ENCODE measurements at regions not wholly inside any gene's neighbourhood (a gene's known extent, or its start where the extent isn't known, plus 50 kb on each side); places are given as distances from the start of the nearest gene placed in this dataset.

DNA sequence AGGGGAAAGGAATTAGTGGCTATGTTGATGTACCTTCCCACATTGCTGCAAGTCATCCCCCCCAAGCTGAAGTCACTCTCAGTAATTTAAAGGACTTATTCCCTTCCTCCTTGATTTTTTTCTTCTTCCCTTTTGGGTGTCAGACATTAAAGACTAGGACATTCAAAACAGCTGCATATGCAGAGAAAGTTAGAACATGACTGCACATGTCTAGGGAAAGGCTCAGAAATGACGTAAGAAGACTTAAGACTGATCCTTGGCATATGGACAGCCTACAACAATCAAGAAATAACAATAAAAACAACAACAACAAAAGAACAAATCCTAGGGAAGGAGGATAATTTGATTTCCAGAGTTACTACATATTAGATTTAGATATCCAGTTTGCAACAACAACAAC lies 997.5 kb downstream of the TLE4 start:
- no peak for DNase-seq

DNA sequence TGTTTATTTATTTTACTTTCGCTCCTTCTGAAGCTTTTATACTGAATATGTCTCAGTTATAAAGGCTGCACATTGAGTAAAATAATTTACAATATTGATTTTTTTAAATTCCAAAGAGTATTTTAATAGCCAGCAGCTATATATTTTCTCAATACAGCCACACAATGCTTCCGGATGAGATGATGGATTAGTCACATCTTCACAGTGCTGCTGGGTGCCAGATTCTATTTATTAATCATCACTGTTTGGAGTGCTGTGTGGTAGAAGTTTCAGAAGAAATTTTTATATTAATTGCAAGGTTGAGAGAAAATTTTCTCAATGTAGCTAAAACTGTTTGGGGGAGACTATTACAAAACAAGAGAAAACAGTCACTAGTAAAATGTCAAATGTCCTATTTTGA lies 989.8 kb downstream of the TLE4 start:
- DNase-seq, result no peak

- DNase-seq, result no peak
Measured at GRCh38 chr9:80560976-80561375, 989.2 kb downstream of the TLE4 start.

DNA sequence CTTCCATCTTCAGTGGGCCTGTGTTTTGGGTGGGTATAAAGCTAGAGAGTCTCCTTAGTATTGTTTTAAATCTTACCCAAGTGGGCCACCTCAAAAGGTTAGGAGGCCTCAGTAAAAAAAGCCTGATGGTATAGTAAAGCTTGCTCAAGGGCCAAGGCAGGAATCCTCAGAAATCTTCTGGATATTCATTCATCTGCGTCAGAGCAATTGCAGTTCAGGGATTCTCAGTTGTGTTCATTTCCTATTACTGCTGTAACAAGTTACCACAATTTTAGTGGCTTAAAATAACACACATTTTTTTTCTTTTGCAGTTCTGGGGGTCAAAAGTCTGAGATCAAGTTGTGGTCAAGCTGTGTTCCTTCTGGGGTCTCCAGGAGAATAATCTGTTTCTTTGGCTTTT lies 985.5 kb downstream of the TLE4 start:
- no peak for DNase-seq

GRCh38 chr9:80556631-80557030 lies 984.9 kb downstream of the TLE4 start:
- no peak for DNase-seq

- no peak for DNase-seq
Measured at GRCh38 chr9:80555782-80556325, 984.1 kb downstream of the TLE4 start.

DNA sequence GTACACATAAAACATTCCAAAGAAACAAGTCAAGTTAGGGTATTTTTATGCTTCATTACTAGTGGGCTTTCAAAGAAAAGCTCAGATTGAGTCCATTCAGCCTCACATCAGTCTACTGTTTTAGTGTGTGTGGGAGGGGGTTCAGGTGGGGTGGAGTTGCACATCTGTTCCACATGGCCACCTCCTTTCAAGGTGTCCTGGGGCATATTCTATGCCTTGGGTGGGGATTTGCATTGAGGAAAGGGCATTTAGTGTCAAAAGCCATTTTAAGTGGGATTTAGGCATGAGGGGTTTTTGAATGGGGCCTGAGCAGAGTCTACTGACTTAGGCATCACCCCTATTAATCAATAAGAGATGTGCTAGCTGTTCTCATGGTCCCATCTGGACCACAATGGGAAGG lies 983.1 kb downstream of the TLE4 start:
- no peak for DNase-seq

GRCh38 chr9:80554301-80554700 lies 982.5 kb downstream of the TLE4 start:
- DNase-seq, result no peak

GRCh38 chr9:80552931-80553330 lies 981.2 kb downstream of the TLE4 start:
- DNase-seq, result no peak

- no peak for DNase-seq
Measured at GRCh38 chr9:80550181-80550580, 978.4 kb downstream of the TLE4 start.

GRCh38 chr9:80547613-80548012 lies 975.8 kb downstream of the TLE4 start:
- DNase-seq, result no peak

GRCh38 chr9:80540387-80540786 lies 968.6 kb downstream of the TLE4 start:
- DNase-seq, result no peak

GRCh38 chr9:80538976-80539375 lies 967.2 kb downstream of the TLE4 start:
- no peak for DNase-seq

GRCh38 chr9:80522465-80522864 lies 950.7 kb downstream of the TLE4 start:
- DNase-seq, result no peak

- no peak for DNase-seq
Measured at GRCh38 chr9:80521151-80521550, 949.4 kb downstream of the TLE4 start.

GRCh38 chr9:80520231-80520630 lies 948.5 kb downstream of the TLE4 start:
- DNase-seq, result no peak

GRCh38 chr9:80518441-80518840 lies 946.7 kb downstream of the TLE4 start:
- no peak for DNase-seq

DNA sequence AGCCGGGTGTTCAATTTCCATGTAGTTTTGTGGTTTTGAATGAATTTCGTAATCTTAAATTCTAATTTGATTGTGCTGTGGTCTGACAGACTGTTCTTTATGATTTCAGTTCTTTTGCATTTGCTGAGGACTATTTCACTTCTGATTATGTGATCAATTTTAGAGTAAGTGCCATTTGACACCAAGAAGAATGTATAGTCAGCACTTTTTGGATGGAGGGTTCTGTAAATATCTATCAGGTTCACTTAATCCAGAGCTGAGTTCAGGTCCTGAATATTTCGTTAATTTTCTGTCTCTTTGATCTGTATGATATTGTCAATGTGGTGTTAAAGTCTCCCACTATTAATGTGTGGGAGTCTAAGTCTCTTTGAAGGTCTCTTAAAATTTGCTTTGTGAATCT lies 944.9 kb downstream of the TLE4 start:
- DNase-seq, result no peak

DNA sequence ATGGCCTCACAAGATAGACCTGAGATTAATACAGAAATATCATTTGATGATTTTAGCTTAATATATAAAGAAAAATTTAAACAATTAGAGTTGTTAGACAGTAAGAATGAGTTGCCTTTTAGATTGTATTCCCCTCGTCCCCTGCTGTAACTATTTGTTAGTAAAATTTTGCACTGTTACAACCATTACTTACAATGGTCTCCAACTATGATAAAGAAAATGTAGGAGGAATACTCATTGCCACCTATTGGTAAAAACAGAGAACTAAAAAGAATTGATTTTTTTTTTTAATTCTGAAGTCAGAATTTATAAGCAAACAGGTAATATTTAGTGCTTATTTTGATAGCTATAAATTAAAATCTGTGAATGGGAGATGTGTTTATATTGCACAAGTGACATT lies 937.6 kb downstream of the TLE4 start:
- no peak for DNase-seq

GRCh38 chr9:80507611-80508010 lies 935.8 kb downstream of the TLE4 start:
- no peak for DNase-seq

- no peak for DNase-seq
Measured at GRCh38 chr9:80504601-80505230, 933.0 kb downstream of the TLE4 start.

DNA sequence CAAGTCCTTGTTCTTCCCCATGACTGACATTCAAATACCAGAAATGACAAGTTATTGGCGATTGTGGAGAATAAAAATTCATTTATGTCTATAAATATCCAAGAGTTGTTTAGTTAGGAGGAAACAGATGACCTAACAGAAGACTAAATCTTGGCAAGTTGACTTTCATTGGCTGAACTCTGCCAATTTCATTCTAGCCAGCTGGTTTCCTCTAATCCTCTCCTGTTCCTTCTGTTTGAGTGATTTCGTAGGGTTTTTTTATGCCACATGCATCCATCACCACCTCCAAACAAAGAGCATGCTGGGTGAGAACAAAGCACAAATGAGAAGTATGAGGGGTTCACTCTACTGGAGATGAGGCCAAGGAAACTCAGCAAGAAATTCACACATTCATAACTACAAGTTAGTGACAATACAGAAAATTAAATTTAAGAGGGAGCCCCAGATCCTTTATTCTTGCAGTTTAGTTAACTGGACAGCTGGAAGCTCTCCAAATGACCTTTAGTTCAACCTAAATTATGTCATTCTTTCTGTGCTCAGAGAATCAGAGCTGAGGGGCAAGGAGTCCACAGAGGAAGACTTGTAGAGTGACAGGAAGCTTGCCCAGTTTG lies 932.0 kb downstream of the TLE4 start:
- DNase-seq, result no peak

DNA sequence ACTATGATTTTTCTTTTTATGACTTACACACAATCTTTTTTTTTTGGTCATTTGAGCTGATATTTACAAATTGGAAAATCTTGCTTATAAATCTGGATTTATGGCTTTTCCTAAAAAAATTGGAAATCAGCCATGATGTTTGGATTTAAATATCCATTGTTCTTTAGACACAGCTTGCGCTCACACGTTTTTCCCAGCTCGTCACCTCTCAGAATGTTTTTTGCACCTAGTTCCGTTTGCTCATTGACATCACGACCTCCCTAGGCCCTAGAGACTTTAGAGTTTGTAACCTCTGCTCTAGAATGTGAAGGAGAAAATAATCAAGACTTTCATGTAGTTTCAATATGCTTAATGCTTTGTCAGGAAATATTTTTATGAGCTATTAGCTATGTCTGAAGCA lies 930.5 kb downstream of the TLE4 start:
- DNase-seq, result no peak

DNA sequence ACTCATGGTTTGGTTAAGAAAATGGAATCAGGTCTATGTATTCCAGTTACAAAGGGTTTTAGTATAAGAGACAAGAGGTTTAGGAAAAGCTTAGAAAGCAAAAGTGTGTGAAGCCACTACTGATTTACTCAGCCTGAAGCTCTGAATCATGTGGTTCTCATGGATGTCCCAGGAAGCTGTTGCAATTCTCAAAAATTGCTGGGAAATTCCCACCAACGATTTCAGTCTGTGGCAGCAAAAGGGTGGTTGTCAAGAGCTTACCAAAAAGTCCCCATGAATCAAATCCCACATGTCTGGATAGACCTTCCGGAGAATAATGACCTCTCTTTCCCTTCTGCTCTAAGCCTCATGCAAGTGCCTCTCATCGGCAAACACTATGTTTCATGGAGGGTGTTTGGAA lies 929.9 kb downstream of the TLE4 start:
- no peak for DNase-seq

GRCh38 chr9:80500300-80500699 lies 928.5 kb downstream of the TLE4 start:
- no peak for DNase-seq
